PC-3 (cell line): ENCODE measurements at regions not wholly inside any gene's neighbourhood (a gene's known extent, or its start where the extent isn't known, plus 50 kb on each side); places are given as distances from the start of the nearest gene placed in this dataset.

Experiments
- ATAC-seq: fragments of 200-7000 bp; cut with Tn5 transposase; 2 replicates; pipeline ENCODE4 v1.9.1; 2020; ENCODE audit warnings: mild to moderate bottlenecking, moderate library complexity
- BruUV-seq: library from RNA; stranded (reverse); fragments of 400-500 nt; replicated peaks from 2 replicates; lab custom pipeline; 2021; lab: Mats Ljungman, UMichigan
- CTCF ChIA-PET: fragments of 300-600 bp; sonication (Branson Sonifier 250); formaldehyde crosslinking; loops from one replicate; lab custom pipeline; 2022; ENCODE audit warnings: antibody characterized with exemption; lab: Charles Lee
- POLR2A ChIA-PET: fragments of 300-600 bp; sonication (Branson Sonifier 250); formaldehyde crosslinking; loops from one replicate; lab custom pipeline; 2022; ENCODE audit warnings: antibody characterized with exemption; ENCODE audit not compliant: unreplicated experiment; lab: Charles Lee
- DNase-seq: peaks from one replicate; pipeline ENCODE4 v3.0.0-alpha.2; 2015
- H2AFZ ChIP-seq: fragments of 300-600 bp; sonication (generic); 2 replicates; pipeline ENCODE4 v1.6.0; 2016; ENCODE audit warnings: antibody characterized with exemption, low read length
- H3F3A ChIP-seq: fragments of 300-600 bp; sonication (generic); one replicate; pipeline ENCODE4 v1.6.0; 2017; ENCODE audit warnings: antibody characterized with exemption, low read length, control low read depth, mild to moderate bottlenecking; ENCODE audit not compliant: unreplicated experiment
- H3K27ac ChIP-seq: fragments of 300-600 bp; sonication (generic); 2 replicates; pipeline ENCODE4 v1.5.1; 2016; ENCODE audit warnings: mild to moderate bottlenecking, low read length
- H3K27me3 ChIP-seq: fragments of 300-600 bp; sonication (generic); 2 replicates; pipeline ENCODE4 v1.6.1; 2016; ENCODE audit warnings: low read length, mixed read lengths
- H3K36me3 ChIP-seq: fragments of 300-600 bp; sonication (generic); 2 replicates; pipeline ENCODE4 v1.6.1; 2016; ENCODE audit warnings: low read depth, mixed run types, low read length, mixed read lengths
- H3K4me1 ChIP-seq: fragments of 300-600 bp; sonication (generic); 2 replicates; pipeline ENCODE4 v1.5.1; 2016; ENCODE audit warnings: low read length; ENCODE audit not compliant: insufficient read depth
- H3K4me2 ChIP-seq: fragments of 300-600 bp; sonication (generic); 2 replicates; pipeline ENCODE4 v1.6.0; 2016; ENCODE audit warnings: low read length
- H3K4me3 ChIP-seq: fragments of 300-600 bp; sonication (generic); 2 replicates; pipeline ENCODE4 v1.5.1; 2016; ENCODE audit warnings: mild to moderate bottlenecking, low read length, mixed read lengths
- H3K79me2 ChIP-seq: fragments of 300-600 bp; sonication (generic); 2 replicates; pipeline ENCODE4 v1.6.1; 2017; ENCODE audit warnings: low read length, mixed read lengths
- H3K9ac ChIP-seq: fragments of 300-600 bp; sonication (generic); 2 replicates; pipeline ENCODE4 v1.6.0; 2016; ENCODE audit warnings: mild to moderate bottlenecking, low read length
- H3K9me2 ChIP-seq: fragments of 300-600 bp; sonication (generic); replicated peaks from 2 replicates; pipeline ENCODE4 v1.6.1; 2016; ENCODE audit warnings: mixed run types, low read length, mixed read lengths
- H3K9me3 ChIP-seq: fragments of 300-600 bp; sonication (generic); 2 replicates; pipeline ENCODE4 v1.6.1; 2016; ENCODE audit warnings: low read length, mixed read lengths
- H4K20me1 ChIP-seq: fragments of 300-600 bp; sonication (generic); 2 replicates; pipeline ENCODE4 v1.6.1; 2016; ENCODE audit warnings: low read length, mixed read lengths
- EZH2 ChIP-seq: fragments of 300-600 bp; sonication (generic); IDR thresholded peaks from one replicate; pipeline ENCODE4 v1.6.1; 2017; ENCODE audit warnings: antibody characterized with exemption, mild to moderate bottlenecking, low read length; ENCODE audit not compliant: unreplicated experiment
- EZH2phosphoT487 ChIP-seq: fragments of 300-600 bp; sonication (generic); IDR thresholded peaks from 2 replicates; pipeline ENCODE4 v1.6.1; 2018; ENCODE audit warnings: mild to moderate bottlenecking, antibody characterized with exemption, low read length, borderline replicate concordance
- intact Hi-C: fragments of 100-400 bp; cut with micrococcal nuclease; formaldehyde crosslinking; loops from 2 replicates; pipeline ENCODE4 v1.9.0; 2023
- TF ChIP-seq, protein P1 (sequence below): fragments of 300-600 bp; sonication (generic); conservative IDR thresholded peaks from 2 replicates; pipeline ENCODE4 v1.5.1; 2017; ENCODE audit warnings: antibody characterized with exemption, low read depth, mild to moderate bottlenecking, low read length

DNA sequence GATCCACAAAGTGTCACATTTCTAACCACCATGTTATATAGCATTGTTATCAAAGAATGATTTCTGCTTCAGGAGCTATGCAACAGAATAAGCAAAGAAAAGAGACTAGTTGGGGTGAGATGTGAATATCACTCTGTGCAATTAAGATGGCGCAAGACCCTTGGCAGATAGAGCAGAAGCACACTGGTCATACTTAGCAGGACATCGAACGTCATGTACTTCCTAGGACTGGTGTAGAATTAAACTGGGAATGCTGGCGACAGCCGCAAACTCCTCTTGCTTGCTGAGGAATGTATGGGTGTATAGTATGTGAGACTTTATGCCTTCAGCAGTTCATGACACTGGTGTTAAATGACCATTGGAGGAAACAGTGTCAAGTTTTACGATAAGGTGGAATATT lies 207.0 kb downstream of the LRRC70 start:
- no peak overlapping the region for H3K4me2 ChIP-seq
- no peaks in the 10 kb centered on the region for H3K4me1 ChIP-seq
- H4K20me1 ChIP-seq: no peaks in the 10 kb centered on the region
- no peaks in the 10 kb centered on the region for H3K36me3 ChIP-seq
- H3K9ac ChIP-seq: no peak overlapping the region
- no TSS peak for BruUV-seq
- intact Hi-C loops: no loop called here
- H3K9me2 ChIP-seq: no peaks in the 10 kb centered on the region
- no peaks in the 10 kb centered on the region for H3K27me3 ChIP-seq
- no peaks in the 10 kb centered on the region for H3F3A ChIP-seq
- CTCF ChIA-PET: no interaction called here
- POLR2A ChIA-PET: no interaction called here
- H2AFZ ChIP-seq: no peak overlapping the region
- ATAC-seq: no peak
- H3K9me3 ChIP-seq: no peaks in the 10 kb centered on the region
- no peak overlapping the region for H3K4me3 ChIP-seq
- no peaks in the 10 kb centered on the region for H3K79me2 ChIP-seq
- no peak for DNase-seq
- no peak overlapping the region for H3K27ac ChIP-seq
- TF ChIP-seq EZH2 (no peak), EZH2phosphoT487 (no peak)
- TF ChIP-seq, protein P1, sequence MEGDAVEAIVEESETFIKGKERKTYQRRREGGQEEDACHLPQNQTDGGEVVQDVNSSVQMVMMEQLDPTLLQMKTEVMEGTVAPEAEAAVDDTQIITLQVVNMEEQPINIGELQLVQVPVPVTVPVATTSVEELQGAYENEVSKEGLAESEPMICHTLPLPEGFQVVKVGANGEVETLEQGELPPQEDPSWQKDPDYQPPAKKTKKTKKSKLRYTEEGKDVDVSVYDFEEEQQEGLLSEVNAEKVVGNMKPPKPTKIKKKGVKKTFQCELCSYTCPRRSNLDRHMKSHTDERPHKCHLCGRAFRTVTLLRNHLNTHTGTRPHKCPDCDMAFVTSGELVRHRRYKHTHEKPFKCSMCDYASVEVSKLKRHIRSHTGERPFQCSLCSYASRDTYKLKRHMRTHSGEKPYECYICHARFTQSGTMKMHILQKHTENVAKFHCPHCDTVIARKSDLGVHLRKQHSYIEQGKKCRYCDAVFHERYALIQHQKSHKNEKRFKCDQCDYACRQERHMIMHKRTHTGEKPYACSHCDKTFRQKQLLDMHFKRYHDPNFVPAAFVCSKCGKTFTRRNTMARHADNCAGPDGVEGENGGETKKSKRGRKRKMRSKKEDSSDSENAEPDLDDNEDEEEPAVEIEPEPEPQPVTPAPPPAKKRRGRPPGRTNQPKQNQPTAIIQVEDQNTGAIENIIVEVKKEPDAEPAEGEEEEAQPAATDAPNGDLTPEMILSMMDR: no peak

DNA sequence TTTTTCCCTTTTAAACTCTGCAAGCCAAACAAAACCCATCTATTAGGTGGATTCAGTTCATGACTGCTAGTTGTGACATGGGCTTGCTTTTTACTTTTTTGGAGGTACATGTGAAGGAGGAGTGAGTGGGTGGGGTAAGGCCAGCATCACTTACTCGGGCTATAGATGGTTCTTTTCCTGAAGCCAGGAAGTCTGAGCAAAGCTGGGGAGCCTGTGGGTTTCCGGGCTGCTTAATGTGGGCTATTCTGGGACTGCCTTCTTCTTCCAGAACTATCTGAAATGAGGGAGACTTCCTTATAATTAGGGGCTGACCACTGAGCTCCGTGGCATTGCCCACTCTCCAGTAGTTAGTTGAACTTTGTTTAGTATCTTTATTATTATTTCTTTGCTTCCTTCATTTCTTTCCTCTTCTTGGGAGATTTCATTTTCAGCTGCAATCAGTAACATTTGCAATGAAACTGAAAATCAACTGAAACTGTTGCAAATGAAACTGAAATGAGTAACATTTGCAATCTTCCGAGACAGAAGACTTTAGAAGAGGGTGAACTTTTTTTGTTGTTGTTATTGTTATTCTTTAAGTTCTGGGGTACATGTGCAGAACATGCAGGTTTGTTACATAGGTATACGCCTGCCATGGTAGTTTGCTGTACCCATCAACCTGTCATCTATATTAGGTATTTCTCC lies 204.9 kb downstream of the LRRC70 start:
- ATAC-seq: no peak
- H3F3A ChIP-seq: no peaks in the 10 kb centered on the region
- no peak overlapping the region for H2AFZ ChIP-seq
- ChIA-PET POLR2A (no interaction called here), CTCF (no interaction called here)
- no peak for TF ChIP-seq EZH2
- TF ChIP-seq EZH2phosphoT487: no peak
- TF ChIP-seq, protein P1: no peak
- no peak overlapping the region for H3K4me2 ChIP-seq
- no peaks in the 10 kb centered on the region for H3K27me3 ChIP-seq
- DNase-seq: no peak
- no peaks in the 10 kb centered on the region for H3K4me1 ChIP-seq
- intact Hi-C loops: no loop called here
- no peak overlapping the region for H3K27ac ChIP-seq
- no peaks in the 10 kb centered on the region for H3K79me2 ChIP-seq
- no peaks in the 10 kb centered on the region for H3K36me3 ChIP-seq
- no peak overlapping the region for H3K4me3 ChIP-seq
- H3K9me2 ChIP-seq: no peaks in the 10 kb centered on the region
- H3K9ac ChIP-seq: no peak overlapping the region
- no peaks in the 10 kb centered on the region for H3K9me3 ChIP-seq
- no peaks in the 10 kb centered on the region for H4K20me1 ChIP-seq
- BruUV-seq: no TSS peak

GRCh38 chr5:62780888-62781287 lies 202.3 kb downstream of the LRRC70 start:
- intact Hi-C loops: no loop called here
- ATAC-seq: no peak

More at GRCh38 chr5:62780888-62781287, 202.3 kb downstream of the LRRC70 start:
- BruUV-seq: no TSS peak
- Histone ChIP-seq H3F3A (no peaks in the 10 kb centered on the region), H4K20me1 (no peaks in the 10 kb centered on the region), H3K9ac (no peak overlapping the region), H3K36me3 (no peaks in the 10 kb centered on the region), H2AFZ (no peak overlapping the region), H3K9me2 (no peaks in the 10 kb centered on the region), H3K4me2 (no peak overlapping the region), H3K27ac (no peak overlapping the region), H3K79me2 (no peaks in the 10 kb centered on the region), H3K27me3 (no peaks in the 10 kb centered on the region), H3K4me3 (no peak overlapping the region), H3K9me3 (no peaks in the 10 kb centered on the region), H3K4me1 (no peaks in the 10 kb centered on the region)
- DNase-seq: no peak
- CTCF ChIA-PET: no interaction called here
- POLR2A ChIA-PET: no interaction called here
- TF ChIP-seq, protein P1: no peak
- no peak for TF ChIP-seq EZH2
- no peak for TF ChIP-seq EZH2phosphoT487
